Liver (tissue), 7 donors: ENCODE measurements at regions not wholly inside any gene's neighbourhood (a gene's known extent, or its start where the extent isn't known, plus 50 kb on each side); places are given as distances from the start of the nearest gene placed in this dataset.

Experiments
- DNase-seq: peaks from one replicate; pipeline ENCODE4 v3.0.0-alpha.2; 2017; ENCODE audit warnings: low spot score
- H3K27ac ChIP-seq, 2 donors: one replicate each; pipeline ENCODE4 v1.7.0; 2013; ENCODE audit warnings: inconsistent platforms in 2 of 2, low read length in 2 of 2, control low read depth in 1 of 2, low read depth in 1 of 2, mild to moderate bottlenecking in 1 of 2
- H3K27me3 ChIP-seq, 4 donors: one replicate each; pipeline versions ENCODE4 v1.6.1 to v1.7.0; 2013; ENCODE audit warnings: low read length in 3 of 4, inconsistent platforms in 1 of 4, mild to moderate bottlenecking in 1 of 4, moderate library complexity in 1 of 4; ENCODE audit not compliant: control insufficient read depth in 4 of 4, insufficient read depth in 4 of 4
- H3K36me3 ChIP-seq, 4 donors: one replicate each; pipeline versions ENCODE4 v1.6.1 to v1.7.0; 2013; ENCODE audit warnings: low read length in 3 of 4, mild to moderate bottlenecking in 3 of 4, low read depth in 1 of 4, moderate library complexity in 1 of 4; ENCODE audit not compliant: control insufficient read depth in 4 of 4, insufficient read depth in 3 of 4
- H3K4me1 ChIP-seq, 4 donors: one replicate each; pipeline versions ENCODE4 v1.6.1 to v1.7.0; 2013; ENCODE audit warnings: low read length in 3 of 4, mild to moderate bottlenecking in 3 of 4, moderate library complexity in 1 of 4; ENCODE audit not compliant: control insufficient read depth in 4 of 4, insufficient read depth in 4 of 4
- H3K4me3 ChIP-seq, 3 donors: one replicate each; pipeline versions ENCODE4 v1.6.1 to v1.7.0; 2013; ENCODE audit warnings: low read length in 3 of 3, control low read depth in 1 of 3, low read depth in 1 of 3, mild to moderate bottlenecking in 1 of 3
- H3K9ac ChIP-seq, 2 donors: one replicate each; pipeline ENCODE4 v1.7.0; 2013; ENCODE audit warnings: low read length in 2 of 2, mild to moderate bottlenecking in 2 of 2, moderate library complexity in 2 of 2, control low read depth in 1 of 2, low read depth in 1 of 2
- H3K9me3 ChIP-seq, 4 donors: one replicate each; pipeline versions ENCODE4 v1.6.1 to v1.7.0; 2013; ENCODE audit warnings: low read length in 3 of 4; ENCODE audit not compliant: control insufficient read depth in 4 of 4
- ATF3 ChIP-seq: IDR thresholded peaks from 2 replicates; pipeline ENCODE4 v1.6.1; 2016; ENCODE audit warnings: antibody characterized with exemption
- FOXA1 ChIP-seq: IDR thresholded peaks from 2 replicates; pipeline ENCODE4 v1.6.1; 2016; ENCODE audit warnings: antibody characterized with exemption
- FOXA2 ChIP-seq: IDR thresholded peaks from 2 replicates; pipeline ENCODE4 v1.6.1; 2016; ENCODE audit warnings: antibody characterized with exemption
- GABPA ChIP-seq, 2 donors: IDR thresholded peaks in 1 of 2; conservative IDR thresholded peaks in 1 of 2; 2 replicates each; pipeline ENCODE4 v1.6.1; 2016; ENCODE audit warnings: antibody characterized with exemption in 2 of 2, mild to moderate bottlenecking in 1 of 2, moderate library complexity in 1 of 2
- HNF4A ChIP-seq, 2 donors: conservative IDR thresholded peaks; 2 replicates each; pipeline ENCODE4 v1.6.1; 2016; ENCODE audit warnings: antibody characterized with exemption in 2 of 2, mild to moderate bottlenecking in 2 of 2
- JUND ChIP-seq, 2 donors: IDR thresholded peaks; 2 replicates each; pipeline ENCODE4 v1.6.1; 2016; ENCODE audit warnings: antibody characterized with exemption in 2 of 2
- NR2F2 ChIP-seq: IDR thresholded peaks from 2 replicates; pipeline ENCODE4 v1.6.1; 2016; ENCODE audit warnings: antibody characterized with exemption
- RAD21 ChIP-seq, 2 donors: IDR thresholded peaks; 2 replicates each; pipeline ENCODE4 v1.6.1; 2016; ENCODE audit warnings: antibody characterized with exemption in 2 of 2, mild to moderate bottlenecking in 2 of 2
- REST ChIP-seq: IDR thresholded peaks from 2 replicates; pipeline ENCODE4 v1.6.1; 2016; ENCODE audit warnings: antibody characterized with exemption, mild to moderate bottlenecking
- RXRA ChIP-seq, 2 donors: IDR thresholded peaks; 2 replicates each; pipeline ENCODE4 v1.6.1; 2017 to 2018; ENCODE audit warnings: antibody characterized with exemption in 2 of 2, mild to moderate bottlenecking in 1 of 2
- SP1 ChIP-seq: IDR thresholded peaks from 2 replicates; pipeline ENCODE4 v1.6.1; 2018; ENCODE audit warnings: antibody characterized with exemption, mild to moderate bottlenecking
- YY1 ChIP-seq: IDR thresholded peaks from 2 replicates; pipeline ENCODE4 v1.6.1; 2016; ENCODE audit warnings: antibody characterized with exemption, mild to moderate bottlenecking
- WGBS: extraction: QIAGEN DNeasy Blood & Tissue Kit; methylation state at CpG from one replicate; pipeline ENCODE4 v1.1.7; 2013; 5-methylcytosine and 5-hydroxymethylcytosine counted together
- donor health status: healthy.
- donor health status: healthy.
- donor health status: healthy.
- donor health status: healthy.

GRCh38 chr17:36671144-36671543, 69.8 kb downstream of the MRM1 start:
- DNase-seq, result no peak
- no peaks in the 10 kb centered on the region for H3K4me1 ChIP-seq
- no peak overlapping the region for H3K4me3 ChIP-seq
- H3K27me3 ChIP-seq, result no peaks in the 10 kb centered on the region
- H3K9me3 ChIP-seq, result no peaks in the 10 kb centered on the region
- TF ChIP-seq RXRA (IDR thresholded peaks at IDR 0.05) (no peak), FOXA1 (no peak), HNF4A (conservative IDR thresholded peaks at IDR 0.05) (no peak), RAD21 (IDR thresholded peaks at IDR 0.05) (no peak)
- 86% methylated on average over 3 of the region's 3 CpGs for WGBS
- no peaks in the 10 kb centered on the region for H3K36me3 ChIP-seq
- H3K9ac ChIP-seq, result no peak overlapping the region
- no peak overlapping the region for H3K27ac ChIP-seq

- H3K36me3 ChIP-seq, result no peaks in the 10 kb centered on the region
- TF ChIP-seq RAD21 (IDR thresholded peaks at IDR 0.05) (no peak), HNF4A (conservative IDR thresholded peaks at IDR 0.05) (no peak), NR2F2 (no peak), SP1 (no peak), FOXA1 (no peak), JUND (IDR thresholded peaks at IDR 0.05) (no peak), ATF3 (no peak), REST (no peak), FOXA2 (no peak), YY1 (no peak)
- no peaks in the 10 kb centered on the region for H3K9me3 ChIP-seq
- WGBS, result 89% methylated on average over 7 of the region's 7 CpGs
- no peak overlapping the region for H3K9ac ChIP-seq
- DNase-seq, result no peak
- H3K4me3 ChIP-seq, result no peak overlapping the region
- no peak overlapping the region for H3K27ac ChIP-seq
- H3K27me3 ChIP-seq, result no peaks in the 10 kb centered on the region
- no peaks in the 10 kb centered on the region for H3K4me1 ChIP-seq
These were observed 71.1 kb downstream of the MRM1 start for GRCh38 chr17:36672403-36672918.

GRCh38 chr17:36673068-36673467, 71.7 kb downstream of the MRM1 start:
- H3K27me3 ChIP-seq, result no peaks in the 10 kb centered on the region
- no peak overlapping the region for H3K27ac ChIP-seq
- H3K9me3 ChIP-seq, result no peaks in the 10 kb centered on the region
- no peaks in the 10 kb centered on the region for H3K36me3 ChIP-seq
- no peak for TF ChIP-seq ATF3
- TF ChIP-seq GABPA (IDR thresholded peaks at IDR 0.05 in 1 of 2, conservative IDR thresholded peaks at IDR 0.05 in 1 of 2), result no peak
- H3K4me3 ChIP-seq, result no peak overlapping the region
- H3K9ac ChIP-seq, result no peak overlapping the region
- 95% methylated on average over 5 of the region's 5 CpGs for WGBS
- DNase-seq, result no peak
- H3K4me1 ChIP-seq, result no peaks in the 10 kb centered on the region
